ENCODE measurements at regions not wholly inside any gene's neighbourhood (a gene's known extent, or its start where the extent isn't known, plus 50 kb on each side); places are given as distances from the start of the nearest gene placed in this dataset.

DNA sequence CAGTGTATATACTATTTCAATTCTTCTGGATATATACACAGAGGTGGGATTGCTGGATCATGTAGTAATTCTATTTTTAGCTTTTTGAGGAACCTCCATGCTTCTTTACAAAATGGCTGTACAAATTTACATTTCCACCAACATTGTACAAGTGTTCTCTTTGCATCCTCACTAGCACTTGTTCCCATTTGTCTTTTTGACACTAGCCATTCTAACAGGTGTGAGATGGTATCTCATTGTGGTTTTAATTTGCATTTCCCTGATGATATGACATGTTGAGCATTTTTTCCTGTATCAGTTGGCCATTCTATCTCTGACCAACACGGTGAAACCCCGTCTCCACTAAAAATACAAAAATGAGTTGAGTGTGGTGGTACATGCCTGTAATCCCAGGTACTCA, 68.1 kb upstream of the PMEPA1 start:
- TF ChIP-seq POLR2A (IDR thresholded peaks at IDR 0.05; ENCODE audit: extremely low read depth, insufficient read length) = no peak
- TF ChIP-seq, protein P1, sequence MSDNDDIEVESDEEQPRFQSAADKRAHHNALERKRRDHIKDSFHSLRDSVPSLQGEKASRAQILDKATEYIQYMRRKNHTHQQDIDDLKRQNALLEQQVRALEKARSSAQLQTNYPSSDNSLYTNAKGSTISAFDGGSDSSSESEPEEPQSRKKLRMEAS (IDR thresholded peaks at IDR 0.05; ENCODE audit: low read depth, low read length) = no peak
- TF ChIP-seq, protein P2, sequence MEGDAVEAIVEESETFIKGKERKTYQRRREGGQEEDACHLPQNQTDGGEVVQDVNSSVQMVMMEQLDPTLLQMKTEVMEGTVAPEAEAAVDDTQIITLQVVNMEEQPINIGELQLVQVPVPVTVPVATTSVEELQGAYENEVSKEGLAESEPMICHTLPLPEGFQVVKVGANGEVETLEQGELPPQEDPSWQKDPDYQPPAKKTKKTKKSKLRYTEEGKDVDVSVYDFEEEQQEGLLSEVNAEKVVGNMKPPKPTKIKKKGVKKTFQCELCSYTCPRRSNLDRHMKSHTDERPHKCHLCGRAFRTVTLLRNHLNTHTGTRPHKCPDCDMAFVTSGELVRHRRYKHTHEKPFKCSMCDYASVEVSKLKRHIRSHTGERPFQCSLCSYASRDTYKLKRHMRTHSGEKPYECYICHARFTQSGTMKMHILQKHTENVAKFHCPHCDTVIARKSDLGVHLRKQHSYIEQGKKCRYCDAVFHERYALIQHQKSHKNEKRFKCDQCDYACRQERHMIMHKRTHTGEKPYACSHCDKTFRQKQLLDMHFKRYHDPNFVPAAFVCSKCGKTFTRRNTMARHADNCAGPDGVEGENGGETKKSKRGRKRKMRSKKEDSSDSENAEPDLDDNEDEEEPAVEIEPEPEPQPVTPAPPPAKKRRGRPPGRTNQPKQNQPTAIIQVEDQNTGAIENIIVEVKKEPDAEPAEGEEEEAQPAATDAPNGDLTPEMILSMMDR (IDR thresholded peaks at IDR 0.05; ENCODE audit: low read depth, low read length) = no peak
- TF ChIP-seq MYC (IDR thresholded peaks at IDR 0.05; ENCODE audit: low read depth, low read length) = no peak

Measured in NB4 (cell line).